Activated naive CD8-positive, alpha-beta T cell treated with anti-CD3 and anti-CD28 coated beads, Interleukin-2, amount 50 U/mL, for 24 hours (primary cell): ENCODE measurements at regions not wholly inside any gene's neighbourhood (a gene's known extent, or its start where the extent isn't known, plus 50 kb on each side); places are given as distances from the start of the nearest gene placed in this dataset.

ENCODE experiments used
- ATAC-seq: fragments of 150-1000 bp; cut with Tn5 transposase; one replicate; pipeline ENCODE4 v1.10.0; 2021
- DNase-seq: peaks from one replicate; pipeline ENCODE4 v3.0.0; 2021
- H3K27ac Mint-ChIP-seq: one replicate; pipeline ENCODE4 v1.8.0; 2021; ENCODE audit warnings: mild to moderate bottlenecking, mixed read lengths
- H3K27me3 Mint-ChIP-seq: one replicate; pipeline ENCODE4 v1.8.0; 2021; ENCODE audit warnings: mixed read lengths
- H3K36me3 Mint-ChIP-seq: one replicate; pipeline ENCODE4 v1.8.0; 2021; ENCODE audit warnings: low read depth, mixed read lengths
- H3K4me1 Mint-ChIP-seq: one replicate; pipeline ENCODE4 v1.8.0; 2021; ENCODE audit warnings: mixed read lengths
- H3K4me3 Mint-ChIP-seq: one replicate; pipeline ENCODE4 v1.8.0; 2021; ENCODE audit warnings: mild to moderate bottlenecking, moderate library complexity, mixed read lengths
- H3K9me3 Mint-ChIP-seq: one replicate; pipeline ENCODE4 v1.8.0; 2021; ENCODE audit warnings: mixed read lengths

DNA sequence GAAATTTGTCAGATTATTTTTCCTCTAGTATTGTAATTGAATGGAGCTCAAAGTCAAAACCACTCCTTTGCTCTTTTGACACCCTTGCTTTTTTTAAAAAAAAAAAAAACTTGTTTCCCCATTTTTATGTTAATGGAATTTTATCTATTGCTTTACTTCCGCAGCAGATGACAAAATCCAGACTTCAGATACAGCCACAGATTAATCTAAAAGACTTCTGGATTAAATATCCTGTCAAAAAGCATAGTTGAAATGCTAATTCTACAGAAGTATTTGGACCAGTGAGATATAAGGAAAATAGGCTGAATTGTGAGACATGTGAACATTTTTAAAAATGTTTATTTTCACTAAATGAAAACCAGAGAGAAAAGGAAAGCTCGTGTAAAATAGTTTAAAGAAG, 341.4 kb downstream of the BMP2 start:
- Mint-ChIP-seq H3K4me1 (no peaks in the 10 kb centered on the region), H3K4me3 (no peak overlapping the region), H3K36me3 (no peaks in the 10 kb centered on the region), H3K27me3 (no peaks in the 10 kb centered on the region), H3K27ac (no peak overlapping the region), H3K9me3 (peaks cover 4% of the 10 kb centered on the region)
- ATAC-seq (no peak), DNase-seq (no peak)

DNA sequence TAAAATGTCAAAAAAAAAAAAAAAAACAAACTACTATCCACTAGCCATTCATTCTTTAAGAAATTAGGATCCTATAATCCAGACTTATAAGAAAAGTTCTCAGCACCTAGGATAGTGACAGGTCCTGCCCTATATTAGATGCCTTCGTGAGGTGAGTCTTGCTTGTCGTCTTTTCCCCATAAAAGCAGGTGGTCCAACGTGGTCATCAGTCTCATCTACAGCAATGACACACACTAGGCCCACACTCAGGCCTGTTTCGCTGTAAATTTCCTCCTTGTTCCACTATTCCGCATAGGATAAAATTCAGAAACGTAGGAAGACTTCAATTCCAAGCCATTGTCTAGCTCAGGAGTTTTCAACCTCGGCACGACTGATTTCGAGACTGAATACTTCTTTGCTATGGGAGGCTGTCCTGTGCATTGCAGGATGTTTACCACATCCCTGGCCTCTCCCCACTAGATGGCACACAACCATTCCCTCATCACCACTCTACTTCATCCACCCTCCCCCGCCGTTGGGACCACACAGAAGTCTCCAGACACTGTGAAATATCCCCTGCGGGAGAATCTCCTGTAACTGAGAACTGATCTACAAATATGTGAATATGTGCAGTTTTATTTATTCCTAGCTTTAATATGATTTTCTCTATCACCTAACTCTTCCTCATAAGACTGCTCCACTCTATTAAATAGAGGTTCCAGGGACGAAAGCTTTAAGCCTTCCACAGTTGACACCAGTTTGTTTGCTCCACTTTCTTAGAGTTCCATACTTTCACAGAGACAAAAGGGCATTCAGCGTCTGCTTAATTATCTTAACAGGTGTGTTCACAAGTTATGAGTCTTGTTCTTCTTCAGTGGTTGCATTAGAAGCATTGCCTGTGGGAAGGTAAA, 346.3 kb downstream of the BMP2 start:
- no peak for DNase-seq
- Mint-ChIP-seq H3K27me3 (no peaks in the 10 kb centered on the region), H3K27ac (no peak overlapping the region), H3K4me3 (no peak overlapping the region), H3K4me1 (no peaks in the 10 kb centered on the region), H3K36me3 (no peaks in the 10 kb centered on the region), H3K9me3 (peaks cover 4% of the 10 kb centered on the region)
- no peak for ATAC-seq

DNA sequence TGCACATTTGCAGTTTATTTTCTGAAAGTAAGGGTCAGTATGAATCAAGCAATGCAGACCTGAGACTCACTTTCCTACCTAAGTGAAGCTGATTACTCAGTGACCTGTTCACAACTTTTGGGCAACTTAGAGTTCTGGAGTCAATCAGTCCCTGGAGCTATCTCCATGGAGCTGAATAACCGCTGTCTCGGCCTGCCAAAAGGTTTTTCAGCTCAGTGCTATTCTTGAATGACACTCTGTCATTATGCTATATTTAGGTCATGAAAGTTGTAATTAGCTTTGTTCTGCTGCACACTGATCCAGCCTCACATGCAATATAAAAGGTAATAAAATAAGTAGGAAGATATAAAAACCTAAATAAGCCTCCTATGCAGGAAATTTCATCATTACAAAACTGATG, 356.0 kb downstream of the BMP2 start:
- peaks cover 9% of the 10 kb centered on the region for H3K9me3 Mint-ChIP-seq
- no peak for ATAC-seq

DNA sequence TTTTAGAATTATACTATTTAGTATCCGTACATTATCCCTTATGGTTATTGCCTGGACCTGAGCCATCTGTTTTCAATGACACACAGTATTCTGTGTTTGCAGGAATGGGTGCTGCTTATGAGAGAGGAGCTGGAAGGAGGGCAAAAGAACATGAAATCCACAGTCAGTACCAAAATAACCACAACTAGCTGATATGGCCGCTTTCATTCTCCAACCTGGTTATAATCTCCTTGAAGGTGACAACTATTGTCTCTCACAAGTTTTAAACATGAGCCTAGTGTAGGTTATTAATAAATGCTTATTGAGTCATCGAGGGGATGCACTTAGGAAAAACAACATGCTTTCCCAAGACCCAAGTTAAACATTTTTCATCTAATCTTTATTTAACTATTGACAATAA, 356.6 kb downstream of the BMP2 start:
- Mint-ChIP-seq H3K4me3 (no peak overlapping the region), H3K9me3 (peaks cover 9% of the 10 kb centered on the region), H3K27me3 (no peaks in the 10 kb centered on the region), H3K27ac (no peak overlapping the region), H3K4me1 (no peaks in the 10 kb centered on the region), H3K36me3 (no peaks in the 10 kb centered on the region)
- no peak for DNase-seq
- ATAC-seq, result no peak

More for the DNA sequence above, 356.0 kb downstream of the BMP2 start:
- Mint-ChIP-seq H3K27ac (no peak overlapping the region), H3K4me1 (no peaks in the 10 kb centered on the region), H3K27me3 (no peaks in the 10 kb centered on the region), H3K4me3 (no peak overlapping the region), H3K36me3 (no peaks in the 10 kb centered on the region)
- DNase-seq, result no peak

DNA sequence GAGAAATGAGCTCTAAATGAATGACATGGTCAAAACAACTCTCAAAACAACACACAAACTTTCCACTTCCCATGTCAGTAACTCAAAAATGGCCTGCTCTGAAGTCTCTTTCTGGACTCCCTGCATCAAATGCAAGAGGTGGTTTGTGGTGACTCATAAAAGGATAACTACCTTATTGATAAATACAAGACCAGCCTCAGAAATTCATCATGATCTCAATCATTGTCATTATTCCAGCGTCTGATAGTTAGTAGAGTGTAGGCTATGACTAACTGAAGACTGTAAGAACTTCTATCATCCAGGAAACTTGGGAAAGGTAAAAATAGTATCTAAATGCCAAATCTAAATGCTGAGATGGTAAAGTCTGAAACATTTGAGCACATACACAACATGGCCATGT, 369.4 kb downstream of the BMP2 start:
- no peaks in the 10 kb centered on the region for H3K27me3 Mint-ChIP-seq
- peaks cover 4% of the 10 kb centered on the region for H3K9me3 Mint-ChIP-seq
- H3K4me1 Mint-ChIP-seq, result no peaks in the 10 kb centered on the region
- no peaks in the 10 kb centered on the region for H3K36me3 Mint-ChIP-seq
- ATAC-seq, result no peak
- no peak for DNase-seq
- H3K27ac Mint-ChIP-seq, result no peak overlapping the region
- no peak overlapping the region for H3K4me3 Mint-ChIP-seq

DNA sequence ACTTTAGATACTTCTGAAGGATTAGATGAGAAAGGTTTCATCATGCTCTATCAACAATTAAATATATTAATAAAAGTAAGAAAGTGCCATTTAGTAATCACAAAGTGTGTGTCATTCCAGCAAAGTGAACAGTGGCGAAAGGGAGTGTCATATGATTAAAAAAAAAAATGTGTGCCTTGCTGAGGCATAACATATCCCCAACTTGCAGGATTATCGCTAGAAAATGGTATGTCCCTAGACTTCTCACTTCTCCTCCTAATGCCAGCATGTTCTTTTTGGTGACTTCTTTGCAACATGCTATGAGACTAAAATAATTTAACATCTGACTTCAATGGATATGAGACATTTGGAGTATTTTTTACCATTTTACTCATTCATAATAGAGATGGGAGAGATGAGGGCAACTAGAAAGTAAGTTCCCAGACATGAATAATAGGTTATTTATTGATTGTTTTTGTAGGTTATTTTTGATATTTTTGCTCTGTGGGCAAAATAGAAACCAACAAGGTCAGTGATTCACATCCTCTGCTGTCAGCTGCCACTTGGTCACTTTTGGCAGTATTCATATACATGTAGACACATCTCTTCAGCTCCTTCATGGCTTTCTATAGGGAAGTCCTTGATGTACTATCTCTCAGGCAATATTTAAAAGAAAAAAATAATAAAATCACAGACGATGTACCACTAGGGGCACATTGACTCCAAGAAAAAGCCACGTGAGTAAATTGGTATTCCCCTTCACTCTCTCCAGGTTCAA, 370.1 kb downstream of the BMP2 start:
- H3K9me3 Mint-ChIP-seq, result peaks cover 4% of the 10 kb centered on the region
- H3K27ac Mint-ChIP-seq, result no peak overlapping the region
- H3K36me3 Mint-ChIP-seq, result no peaks in the 10 kb centered on the region
- ATAC-seq (no peak), DNase-seq (no peak)
- H3K4me1 Mint-ChIP-seq, result no peaks in the 10 kb centered on the region
- no peak overlapping the region for H3K4me3 Mint-ChIP-seq
- no peaks in the 10 kb centered on the region for H3K27me3 Mint-ChIP-seq

DNA sequence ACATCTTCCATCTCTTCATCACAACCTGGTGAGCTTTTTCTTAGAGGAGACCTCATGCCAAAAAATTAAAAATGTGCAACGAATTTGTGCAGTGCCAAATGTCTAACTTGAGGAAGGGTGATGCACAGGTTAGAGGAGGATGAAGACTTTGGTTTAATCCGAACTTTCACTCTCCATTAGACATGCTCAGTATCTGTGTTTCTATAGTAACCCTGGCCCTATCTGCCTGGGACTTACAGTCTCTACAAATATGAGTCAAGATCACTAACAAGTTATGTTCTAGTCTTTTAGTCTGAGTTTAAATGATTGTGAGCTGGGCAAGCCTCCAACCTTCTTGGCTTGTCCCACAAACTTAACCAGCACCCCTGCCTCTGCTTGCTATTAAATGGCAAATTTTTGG, 377.0 kb downstream of the BMP2 start:
- no peaks in the 10 kb centered on the region for H3K36me3 Mint-ChIP-seq
- H3K4me1 Mint-ChIP-seq, result no peaks in the 10 kb centered on the region

DNA sequence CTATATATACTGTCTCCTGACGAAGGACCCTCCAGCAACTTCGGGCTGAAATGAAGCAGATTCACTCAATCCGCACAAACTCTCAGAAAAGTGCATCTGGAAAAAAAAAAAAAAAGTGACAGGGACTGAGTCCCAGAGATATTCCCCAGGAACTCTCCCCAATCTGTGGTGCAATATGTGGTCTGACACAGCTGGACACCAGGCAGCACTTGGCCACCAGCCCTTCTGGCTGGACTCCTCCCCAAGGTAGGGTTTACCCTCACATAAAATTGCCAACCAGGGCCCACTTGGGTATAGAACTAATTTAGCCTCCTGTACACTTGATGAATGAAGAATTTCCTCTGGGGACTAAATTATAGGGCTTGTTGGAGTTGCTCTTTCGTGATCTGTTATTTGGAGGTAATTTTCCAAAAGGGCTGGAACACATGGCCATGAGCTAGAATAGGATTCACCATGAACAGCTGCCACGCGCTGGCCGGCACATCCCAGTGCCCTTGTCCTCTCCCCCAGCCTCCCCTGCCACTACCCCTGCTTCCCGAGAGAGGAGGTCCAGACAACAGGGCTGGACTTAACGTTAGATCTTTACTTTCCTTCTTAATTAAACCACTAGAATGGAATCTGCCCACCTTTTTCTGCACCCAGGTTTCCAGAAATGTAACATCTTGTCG, 379.2 kb downstream of the BMP2 start:
- no peak for ATAC-seq
- H3K4me3 Mint-ChIP-seq, result no peak overlapping the region
- H3K27me3 Mint-ChIP-seq, result no peaks in the 10 kb centered on the region
- no peak overlapping the region for H3K27ac Mint-ChIP-seq
- no peaks in the 10 kb centered on the region for H3K36me3 Mint-ChIP-seq
- no peaks in the 10 kb centered on the region for H3K4me1 Mint-ChIP-seq
- DNase-seq, result no peak
- peaks cover 4% of the 10 kb centered on the region for H3K9me3 Mint-ChIP-seq

More for the DNA sequence above, 377.0 kb downstream of the BMP2 start:
- no peak for DNase-seq
- Mint-ChIP-seq H3K27me3 (no peaks in the 10 kb centered on the region), H3K27ac (no peak overlapping the region), H3K4me3 (no peak overlapping the region), H3K9me3 (no peaks in the 10 kb centered on the region)
- ATAC-seq, result no peak

DNA sequence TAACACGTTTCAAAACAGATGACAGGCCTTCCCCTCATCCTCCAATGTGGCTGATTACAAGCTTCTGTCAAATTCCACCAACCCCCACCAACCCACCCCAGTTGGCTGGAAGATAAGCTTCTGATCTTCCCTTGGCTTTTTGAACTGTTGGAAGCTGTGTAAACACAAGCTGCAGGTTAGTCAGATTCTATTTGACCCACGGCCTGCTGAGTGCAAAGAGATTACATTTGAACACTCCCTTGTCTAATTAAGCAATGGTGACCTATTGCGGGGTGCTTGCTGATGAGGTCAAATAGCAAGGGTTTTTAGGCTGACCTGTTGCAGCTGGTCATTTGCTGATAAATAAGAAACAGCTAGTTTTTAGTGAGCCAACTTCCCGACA, 379.7 kb downstream of the BMP2 start:
- no peak overlapping the region for H3K27ac Mint-ChIP-seq
- H3K4me1 Mint-ChIP-seq, result no peaks in the 10 kb centered on the region
- H3K4me3 Mint-ChIP-seq, result no peak overlapping the region
- H3K9me3 Mint-ChIP-seq, result peaks cover 4% of the 10 kb centered on the region
- DNase-seq (no peak), ATAC-seq (no peak)
- H3K36me3 Mint-ChIP-seq, result no peaks in the 10 kb centered on the region
- H3K27me3 Mint-ChIP-seq, result no peaks in the 10 kb centered on the region

DNA sequence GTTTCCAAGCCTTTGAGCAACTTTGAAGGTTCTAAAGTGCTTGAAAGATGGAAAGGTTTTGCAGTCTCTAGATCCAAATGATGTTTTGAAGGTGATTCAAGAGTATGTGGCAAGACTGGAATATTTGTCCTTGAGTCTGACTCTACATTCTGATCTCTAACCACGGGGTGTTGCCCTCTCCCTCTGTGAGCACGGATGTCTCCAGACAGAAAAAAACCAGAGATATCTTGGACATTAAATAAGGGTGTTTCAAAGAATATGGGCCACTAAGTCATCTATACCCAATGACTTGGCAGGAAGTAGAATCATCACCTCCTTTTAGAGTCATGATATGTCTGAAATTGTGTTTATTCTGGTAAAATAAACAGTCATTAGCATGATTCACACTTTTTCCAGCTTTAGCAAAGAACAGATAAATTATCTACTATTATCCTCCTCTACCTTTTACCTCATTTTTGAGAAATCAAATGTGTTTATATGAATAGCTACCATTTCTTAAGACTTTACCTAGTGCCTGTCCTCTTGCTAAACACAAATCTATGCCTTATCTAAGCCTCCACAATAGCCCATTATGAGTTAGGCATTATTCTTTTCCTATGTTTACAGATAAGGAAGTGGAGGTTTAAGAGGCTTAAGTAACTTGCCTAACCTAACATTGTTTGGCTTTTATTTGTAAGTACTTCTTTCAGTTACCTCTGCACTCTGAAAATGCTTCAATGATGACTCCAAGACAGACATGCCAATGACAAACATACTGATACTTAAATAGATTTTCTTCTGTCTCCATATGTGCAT, 384.4 kb downstream of the BMP2 start:
- no peak overlapping the region for H3K4me3 Mint-ChIP-seq
- ATAC-seq (no peak), DNase-seq (no peak)
- no peaks in the 10 kb centered on the region for H3K36me3 Mint-ChIP-seq
- H3K4me1 Mint-ChIP-seq, result no peaks in the 10 kb centered on the region
- H3K9me3 Mint-ChIP-seq, result peaks cover 4% of the 10 kb centered on the region
- H3K27me3 Mint-ChIP-seq, result no peaks in the 10 kb centered on the region
- H3K27ac Mint-ChIP-seq, result no peak overlapping the region

DNA sequence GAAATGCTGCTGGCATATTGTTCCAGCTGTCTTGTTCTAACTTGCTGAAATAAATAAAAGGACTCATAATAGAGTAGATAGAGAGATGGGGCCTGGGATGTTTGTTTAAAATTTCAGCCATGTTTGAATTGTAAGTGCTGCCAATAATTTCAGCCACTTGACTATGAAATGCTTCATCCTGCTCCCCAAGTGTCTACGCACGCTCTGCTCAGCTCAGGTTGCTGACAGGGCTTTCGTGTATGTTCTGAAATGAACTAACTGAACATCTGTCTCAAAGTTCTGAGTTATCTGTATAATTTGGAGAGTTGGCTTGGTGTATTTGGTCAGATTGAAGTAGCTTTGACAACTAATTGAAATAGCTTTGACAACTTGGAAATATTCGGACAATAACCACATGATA, 387.8 kb downstream of the BMP2 start:
- H3K9me3 Mint-ChIP-seq, result no peaks in the 10 kb centered on the region
- no peak overlapping the region for H3K27ac Mint-ChIP-seq
- ATAC-seq (no peak), DNase-seq (no peak)
- no peaks in the 10 kb centered on the region for H3K27me3 Mint-ChIP-seq
- H3K4me3 Mint-ChIP-seq, result no peak overlapping the region
- no peaks in the 10 kb centered on the region for H3K36me3 Mint-ChIP-seq
- no peaks in the 10 kb centered on the region for H3K4me1 Mint-ChIP-seq

DNA sequence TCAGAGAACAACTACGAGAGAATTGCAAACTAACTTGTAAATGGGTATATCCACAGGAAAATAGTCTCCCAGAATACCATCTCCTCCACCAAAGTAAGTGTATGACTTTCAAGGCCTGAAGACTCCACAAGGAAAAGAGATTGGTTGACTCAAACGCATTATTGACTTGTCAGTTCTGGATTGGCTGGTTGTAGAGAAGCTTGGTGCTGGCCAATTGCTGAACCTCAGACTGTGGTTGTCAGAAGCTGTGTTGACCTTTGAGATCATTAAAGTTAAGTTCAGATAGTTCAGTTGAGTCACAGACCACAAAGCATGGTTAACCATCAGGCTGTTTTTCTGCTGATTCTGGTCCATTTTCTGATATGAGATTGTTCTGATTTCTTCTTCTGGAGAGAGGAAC, 388.3 kb downstream of the BMP2 start:
- no peak for DNase-seq
- H3K27ac Mint-ChIP-seq, result no peak overlapping the region
- no peaks in the 10 kb centered on the region for H3K36me3 Mint-ChIP-seq
- H3K4me3 Mint-ChIP-seq, result no peak overlapping the region
- H3K27me3 Mint-ChIP-seq, result no peaks in the 10 kb centered on the region
- ATAC-seq, result no peak
- no peaks in the 10 kb centered on the region for H3K4me1 Mint-ChIP-seq
- no peaks in the 10 kb centered on the region for H3K9me3 Mint-ChIP-seq

DNA sequence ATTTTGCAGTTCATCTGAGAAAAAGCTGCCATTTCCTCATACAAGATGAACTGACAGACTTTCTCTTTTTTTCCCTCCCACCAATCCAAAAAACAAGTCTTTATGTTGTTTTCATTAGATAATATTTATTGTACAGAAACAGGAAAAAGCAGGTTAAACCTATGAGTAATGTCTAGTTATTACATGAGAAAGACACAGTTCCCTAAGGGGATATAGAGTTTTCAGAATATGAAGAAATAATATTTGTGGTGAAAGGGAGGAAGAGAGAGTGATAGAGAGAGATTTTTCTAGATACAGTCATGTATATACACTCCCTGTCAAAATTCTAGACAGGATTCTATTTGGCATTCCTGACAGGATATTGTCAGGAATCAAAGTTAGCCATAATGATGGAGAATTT, 392.4 kb downstream of the BMP2 start:
- H3K27ac Mint-ChIP-seq, result no peak overlapping the region
- H3K4me1 Mint-ChIP-seq, result no peaks in the 10 kb centered on the region
- no peak for ATAC-seq
- no peak for DNase-seq
- H3K27me3 Mint-ChIP-seq, result no peaks in the 10 kb centered on the region
- H3K36me3 Mint-ChIP-seq, result no peaks in the 10 kb centered on the region
- H3K4me3 Mint-ChIP-seq, result no peak overlapping the region
- peaks cover 4% of the 10 kb centered on the region for H3K9me3 Mint-ChIP-seq

DNA sequence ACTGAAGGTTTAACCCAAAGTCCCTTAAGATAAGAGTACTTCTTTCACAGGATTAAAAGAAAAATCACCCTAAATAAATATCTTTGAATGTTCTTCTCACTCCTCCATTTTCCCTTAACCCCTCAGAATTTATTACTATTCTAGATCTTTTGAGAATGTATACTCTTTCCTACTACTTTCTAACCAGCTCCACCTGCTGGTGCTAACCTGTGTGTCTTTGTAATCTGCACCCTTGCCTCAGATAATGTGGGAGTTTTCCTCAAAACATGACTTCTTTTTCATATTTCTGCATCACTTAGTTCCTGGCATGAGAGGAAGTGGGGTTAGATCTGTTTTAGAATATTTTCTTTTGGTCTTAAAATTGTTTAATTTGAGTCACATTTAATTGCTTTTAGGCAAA, 394.2 kb downstream of the BMP2 start:
- Mint-ChIP-seq H3K4me1 (no peaks in the 10 kb centered on the region), H3K36me3 (no peaks in the 10 kb centered on the region), H3K27me3 (no peaks in the 10 kb centered on the region), H3K27ac (no peak overlapping the region), H3K9me3 (peaks cover 4% of the 10 kb centered on the region), H3K4me3 (no peak overlapping the region)
- DNase-seq (no peak), ATAC-seq (no peak)
